ENCODE measurements at regions not wholly inside any gene's neighbourhood (a gene's known extent, or its start where the extent isn't known, plus 50 kb on each side); places are given as distances from the start of the nearest gene placed in this dataset.

- TF ChIP-seq POLR2A (IDR thresholded peaks at IDR 0.05; ENCODE audit: low read depth, low read length): no peak
- no peak for TF ChIP-seq TAF1 (IDR thresholded peaks at IDR 0.05; ENCODE audit: low read depth, low read length)
- TF ChIP-seq POLR2AphosphoS5 (IDR thresholded peaks at IDR 0.05; ENCODE audit: low read depth, low read length): no peak
- no peak for TF ChIP-seq PAX5 (IDR thresholded peaks at IDR 0.05; ENCODE audit: insufficient read depth, low read length, severe bottlenecking)
These were observed 315.3 kb downstream of the PTEN start for GRCh38 chr10:88178758-88179157.

All from GM12891 (cell line).